ENCODE measurements at regions not wholly inside any gene's neighbourhood (a gene's known extent, or its start where the extent isn't known, plus 50 kb on each side); places are given as distances from the start of the nearest gene placed in this dataset.

DNA sequence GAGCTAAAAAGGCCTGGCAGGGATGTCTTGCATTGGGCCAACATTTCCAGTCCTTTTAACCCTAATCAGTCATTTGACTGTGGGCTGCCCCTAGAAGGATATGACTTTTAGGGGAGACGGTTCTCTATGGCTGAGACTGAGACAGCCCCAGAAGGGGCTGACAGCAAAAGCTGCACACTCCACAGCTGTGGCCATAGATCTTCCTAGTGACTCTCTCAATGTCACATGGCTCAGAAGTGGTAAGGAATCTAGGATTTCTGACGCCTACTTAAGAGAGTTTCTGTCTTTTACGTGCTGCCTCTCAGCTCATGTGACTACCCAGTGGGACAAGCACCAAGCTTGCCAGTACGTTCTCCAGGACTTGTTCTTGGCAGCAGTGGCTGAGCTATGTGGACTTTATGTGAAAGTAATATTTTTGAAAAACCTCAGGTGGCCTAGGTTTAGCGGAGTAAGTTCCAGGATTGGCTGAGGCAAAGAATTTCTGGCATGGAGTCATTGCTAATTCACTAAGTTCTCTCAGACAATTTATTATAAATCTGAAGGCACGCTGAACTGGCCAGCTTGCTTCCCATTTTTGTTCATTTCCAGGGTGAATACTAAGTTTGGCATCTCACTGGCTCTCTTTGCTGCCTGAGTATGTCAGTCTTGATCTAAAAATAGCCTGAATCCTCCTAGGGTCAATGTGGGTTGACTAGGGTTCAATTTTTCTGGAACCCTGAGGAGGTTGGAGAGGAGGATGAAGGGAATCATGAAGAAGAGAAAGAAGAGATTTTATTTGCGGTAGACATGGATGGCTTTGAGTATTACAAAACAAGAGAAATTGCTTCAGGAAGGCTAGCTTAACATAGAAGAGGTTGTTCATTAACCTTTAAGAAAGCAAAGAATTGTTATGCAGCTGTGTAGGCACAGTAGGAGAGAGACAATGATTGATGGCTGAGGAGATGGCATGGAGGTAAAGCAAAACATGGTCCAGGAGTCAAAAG, 271.8 kb downstream of the AEBP2 start:
- ATAC-seq, result peak; percentile 41 to 73 (median 54)
- no peak for TF ChIP-seq POLR2A (IDR thresholded peaks at IDR 0.05)
- TF ChIP-seq, protein P1, sequence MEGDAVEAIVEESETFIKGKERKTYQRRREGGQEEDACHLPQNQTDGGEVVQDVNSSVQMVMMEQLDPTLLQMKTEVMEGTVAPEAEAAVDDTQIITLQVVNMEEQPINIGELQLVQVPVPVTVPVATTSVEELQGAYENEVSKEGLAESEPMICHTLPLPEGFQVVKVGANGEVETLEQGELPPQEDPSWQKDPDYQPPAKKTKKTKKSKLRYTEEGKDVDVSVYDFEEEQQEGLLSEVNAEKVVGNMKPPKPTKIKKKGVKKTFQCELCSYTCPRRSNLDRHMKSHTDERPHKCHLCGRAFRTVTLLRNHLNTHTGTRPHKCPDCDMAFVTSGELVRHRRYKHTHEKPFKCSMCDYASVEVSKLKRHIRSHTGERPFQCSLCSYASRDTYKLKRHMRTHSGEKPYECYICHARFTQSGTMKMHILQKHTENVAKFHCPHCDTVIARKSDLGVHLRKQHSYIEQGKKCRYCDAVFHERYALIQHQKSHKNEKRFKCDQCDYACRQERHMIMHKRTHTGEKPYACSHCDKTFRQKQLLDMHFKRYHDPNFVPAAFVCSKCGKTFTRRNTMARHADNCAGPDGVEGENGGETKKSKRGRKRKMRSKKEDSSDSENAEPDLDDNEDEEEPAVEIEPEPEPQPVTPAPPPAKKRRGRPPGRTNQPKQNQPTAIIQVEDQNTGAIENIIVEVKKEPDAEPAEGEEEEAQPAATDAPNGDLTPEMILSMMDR (IDR thresholded peaks at IDR 0.05), result no peak
- H3K27ac ChIP-seq, result peak overlapping the region in 5 of 12 donors; percentile 21 to 70 (median 45)
- 56 to 67% (median 60%) methylated on average over 7 of the region's 7 CpGs for WGBS, 4 donors
- peaks cover 0 to 25% (median 9%) of the 10 kb centered on the region in 12 donors for H3K9me3 ChIP-seq
- H3K36me3 ChIP-seq, result no peaks in the 10 kb centered on the region
- peaks cover 0 to 13% (median 2%) of the 10 kb centered on the region in 12 donors for H3K4me1 ChIP-seq
- H3K27me3 ChIP-seq, result no peaks in the 10 kb centered on the region
- no peak overlapping the region for H3K4me3 ChIP-seq
- intact Hi-C loops (cut with DNase I), result no loop called here
- no peak for DNase-seq

GRCh38 chr12:19712041-19712440, 272.7 kb downstream of the AEBP2 start:
- peak in 1 of 4 donors; percentile 78 for ATAC-seq
- Histone ChIP-seq H3K4me1 (peaks cover 0 to 13% (median 2%) of the 10 kb centered on the region in 12 donors), H3K27me3 (no peaks in the 10 kb centered on the region), H3K9me3 (peaks cover 0 to 16% (median 6%) of the 10 kb centered on the region in 12 donors), H3K36me3 (no peaks in the 10 kb centered on the region), H3K4me3 (no peak overlapping the region), H3K27ac (peak overlapping the region in 4 of 12 donors; percentile 21 to 70 (median 38))
- no peak for DNase-seq
- WGBS, 4 donors, result 69 to 83% (median 74%) methylated on average over 4 of the region's 4 CpGs
- intact Hi-C loops (cut with DNase I), result no loop called here
- TF ChIP-seq, protein P1 (IDR thresholded peaks at IDR 0.05), result no peak
- TF ChIP-seq POLR2A (IDR thresholded peaks at IDR 0.05), result no peak

DNA sequence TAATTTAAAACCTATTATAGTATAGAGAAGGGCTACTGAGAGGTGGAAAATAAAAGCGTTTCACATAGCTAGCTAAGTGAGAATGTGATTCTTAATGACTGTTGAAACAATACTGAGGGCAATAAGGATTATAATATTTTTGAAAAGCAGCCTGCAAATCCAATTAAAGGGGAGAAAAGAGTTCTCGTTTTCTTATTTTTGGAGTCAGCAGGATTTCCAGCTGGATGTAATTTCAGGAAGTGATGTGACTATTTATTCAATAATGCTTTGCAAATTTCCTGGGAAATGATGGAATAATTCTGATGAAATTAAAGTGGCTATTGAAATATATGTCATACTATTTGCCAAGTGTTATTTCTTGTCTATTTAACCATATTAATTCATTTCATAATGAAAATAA, 279.1 kb downstream of the AEBP2 start:
- no peaks in the 10 kb centered on the region for H3K36me3 ChIP-seq
- no peak overlapping the region for H3K27ac ChIP-seq
- H3K4me1 ChIP-seq, result no peaks in the 10 kb centered on the region
- no peak for ATAC-seq
- no peak for TF ChIP-seq POLR2A (IDR thresholded peaks at IDR 0.05)
- no peak overlapping the region for H3K4me3 ChIP-seq
- no peaks in the 10 kb centered on the region for H3K9me3 ChIP-seq
- no peaks in the 10 kb centered on the region for H3K27me3 ChIP-seq
- no peak for DNase-seq
- intact Hi-C loops (cut with DNase I), result no loop called here
- 48 to 65% (median 55%) methylated on average over 2 of the region's 2 CpGs for WGBS, 4 donors

- Histone ChIP-seq H3K4me3 (no peak overlapping the region), H3K36me3 (no peaks in the 10 kb centered on the region), H3K27me3 (no peaks in the 10 kb centered on the region), H3K9me3 (no peaks in the 10 kb centered on the region), H3K27ac (no peak overlapping the region), H3K4me1 (no peaks in the 10 kb centered on the region)
- no peak for DNase-seq
- WGBS, 4 donors, result 96 to 100% (median 100%) methylated on average over 1 of the region's 1 CpG
- intact Hi-C loops (cut with DNase I), result no loop called here
- TF ChIP-seq POLR2A (IDR thresholded peaks at IDR 0.05), result no peak
- TF ChIP-seq, protein P1 (IDR thresholded peaks at IDR 0.05), result no peak
- no peak for ATAC-seq
These were observed 280.4 kb downstream of the AEBP2 start for GRCh38 chr12:19719672-19720071.

Measured in heart left ventricle (tissue), 16 donors.